HCT116 (cell line): ENCODE measurements at regions not wholly inside any gene's neighbourhood (a gene's known extent, or its start where the extent isn't known, plus 50 kb on each side); places are given as distances from the start of the nearest gene placed in this dataset.

Source experiments
- ATAC-seq: fragments of 200-7000 bp; cut with Tn5 transposase; 2 replicates; pipeline ENCODE4 v1.9.1; 2020; ENCODE audit warnings: mild to moderate bottlenecking, moderate library complexity
- BruUV-seq: library from RNA; stranded (reverse); fragments of 400-500 nt; replicated peaks from 2 replicates; lab custom pipeline; 2021; lab: Mats Ljungman, UMichigan
- CTCF ChIA-PET: fragments of 300-600 bp; sonication (Branson Sonifier 250); formaldehyde crosslinking; loops from one replicate; lab custom pipeline; 2021; ENCODE audit warnings: antibody characterized with exemption; lab: Charles Lee
- POLR2A ChIA-PET: fragments of 300-600, 350-600 bp; sonication (Branson Sonifier 250); formaldehyde crosslinking; loops from one replicate; lab custom pipeline; 2021; ENCODE audit warnings: antibody characterized with exemption; lab: Charles Lee
- RAD21 ChIA-PET, 2 experiments: fragments of 300-600 bp; sonication (Branson Sonifier 250); formaldehyde crosslinking; loops; one replicate each; lab custom pipeline; 2023; ENCODE audit warnings: low total read pairs in 2 of 2; ENCODE audit not compliant: uncharacterized antibody in 2 of 2, unreplicated experiment in 2 of 2, low non-redundant PET in 1 of 2; lab: Charles Lee
- DNase-seq: peaks from one replicate; pipeline ENCODE4 v3.0.0-alpha.2; 2010; ENCODE audit warnings: low read depth, low spot score
- H2AFZ ChIP-seq: fragments of 200-600 bp; shearing (Covaris generic), sonication (generic); 2 replicates; pipeline ENCODE4 v1.6.1; 2017; ENCODE audit warnings: low read depth, mixed run types, mixed read lengths, antibody characterized with exemption, low read length; ENCODE audit not compliant: poor library complexity, severe bottlenecking
- H3K27ac ChIP-seq: 2 replicates; pipeline ENCODE4 v1.5.1; 2012; ENCODE audit warnings: low read depth, low read length
- H3K27me3 ChIP-seq: fragments of 200-600 bp; sonication (generic); 2 replicates; pipeline ENCODE4 v1.6.1; 2016; ENCODE audit warnings: mixed run types, low read length, mixed read lengths; ENCODE audit not compliant: insufficient read depth
- H3K36me3 ChIP-seq, 2 experiments: fragments of 200-500 bp in 1 of 2; fragments of 200-600 bp in 1 of 2; sonication (Bioruptor generic) in 1 of 2; sonication (generic) in 1 of 2; 2 replicates each; pipeline versions ENCODE4 v1.5.1 to v1.6.1; 2014 to 2016; ENCODE audit warnings: low read length in 2 of 2, inconsistent platforms in 1 of 2, mixed read lengths in 1 of 2, mixed run types in 1 of 2; ENCODE audit not compliant: insufficient read depth in 2 of 2, control insufficient read depth in 1 of 2
- H3K4me1 ChIP-seq, 2 experiments: fragments of 200-600 bp in 1 of 2; sonication (generic) in 1 of 2; 2 replicates each; pipeline versions ENCODE4 v1.5.1 to v1.6.1; 2012 to 2017; ENCODE audit warnings: low read length in 2 of 2, inconsistent platforms in 1 of 2, mild to moderate bottlenecking in 1 of 2, mixed read lengths in 1 of 2, mixed run types in 1 of 2, moderate library complexity in 1 of 2; ENCODE audit not compliant: insufficient read depth in 2 of 2, control insufficient read depth in 1 of 2
- H3K4me2 ChIP-seq: fragments of 200-600 bp; sonication (generic); 2 replicates; pipeline ENCODE4 v1.6.1; 2017; ENCODE audit warnings: mixed run types, low read length, mixed read lengths
- H3K4me3 ChIP-seq, 2 experiments: fragments of 200-600 bp in 1 of 2; sonication (generic) in 1 of 2; replicated peaks in 1 of 2; 2 replicates each; pipeline ENCODE4 v1.5.1; 2011 to 2016; ENCODE audit warnings: low read length in 2 of 2, control low read depth in 1 of 2, low read depth in 1 of 2, mild to moderate bottlenecking in 1 of 2, mixed read lengths in 1 of 2, mixed run types in 1 of 2
- H3K79me2 ChIP-seq: fragments of 200-600 bp; sonication (generic); 2 replicates; pipeline ENCODE4 v1.6.1; 2017; ENCODE audit warnings: mild to moderate bottlenecking, mixed run types, low read length, moderate library complexity, mixed read lengths; ENCODE audit not compliant: insufficient read depth
- H3K9ac ChIP-seq: fragments of 200-600 bp; sonication (generic); 2 replicates; pipeline ENCODE4 v1.6.1; 2016; ENCODE audit warnings: low read length, mixed read lengths
- H3K9me2 ChIP-seq: fragments of 200-600 bp; sonication (generic), shearing (Covaris generic); 2 replicates; pipeline ENCODE4 v1.6.1; 2017; ENCODE audit warnings: mixed run types, mild to moderate bottlenecking, moderate library complexity; ENCODE audit not compliant: insufficient read depth
- H3K9me3 ChIP-seq, 2 experiments: fragments of 200-500 bp in 1 of 2; fragments of 200-600 bp in 1 of 2; sonication (Bioruptor generic) in 1 of 2; sonication (generic) in 1 of 2; 2 replicates each; pipeline ENCODE4 v1.6.1; 2014 to 2017; ENCODE audit warnings: low read length in 2 of 2, mixed read lengths in 2 of 2, inconsistent platforms in 1 of 2, low read depth in 1 of 2, mild to moderate bottlenecking in 1 of 2, mixed run types in 1 of 2, moderate library complexity in 1 of 2; ENCODE audit not compliant: control insufficient read depth in 1 of 2, insufficient read depth in 1 of 2
- H4K20me1 ChIP-seq: fragments of 200-600 bp; sonication (generic), shearing (Covaris generic); 2 replicates; pipeline ENCODE4 v1.6.1; 2017; ENCODE audit warnings: mixed run types, mild to moderate bottlenecking, moderate library complexity; ENCODE audit not compliant: insufficient read depth
- ATF3 ChIP-seq: IDR thresholded peaks from 2 replicates; pipeline ENCODE4 v1.6.1; 2012
- CBX3 ChIP-seq: IDR thresholded peaks from 2 replicates; pipeline ENCODE4 v1.6.1; 2012; ENCODE audit warnings: low read depth
- CTCF ChIP-seq, 3 experiments: fragments of 200-600 bp in 1 of 3; sonication (generic) in 1 of 3; IDR thresholded peaks in 2 of 3; conservative IDR thresholded peaks in 1 of 3; 2 replicates each; pipeline ENCODE4 v1.5.1; 2012 to 2017; ENCODE audit warnings: low read depth in 2 of 3, low read length in 2 of 3, antibody characterized with exemption in 1 of 3, borderline replicate concordance in 1 of 3, control low read depth in 1 of 3, mild to moderate bottlenecking in 1 of 3, mixed read lengths in 1 of 3, mixed run types in 1 of 3, moderate library complexity in 1 of 3; ENCODE audit not compliant: insufficient read depth in 1 of 3
- ELF1 ChIP-seq: IDR thresholded peaks from 2 replicates; pipeline ENCODE4 v1.6.1; 2012; ENCODE audit warnings: low read depth, borderline replicate concordance
- EZH2 ChIP-seq: fragments of 200-600 bp; sonication (generic); IDR thresholded peaks from 2 replicates; pipeline ENCODE4 v1.6.1; 2017; ENCODE audit warnings: antibody characterized with exemption, mixed run types
- EZH2phosphoT487 ChIP-seq: fragments of 200-600 bp; IDR thresholded peaks from 2 replicates; pipeline ENCODE4 v1.6.1; 2018; ENCODE audit warnings: antibody characterized with exemption, borderline replicate concordance
- JUND ChIP-seq: IDR thresholded peaks from 2 replicates; pipeline ENCODE4 v1.6.1; 2012
- MAX ChIP-seq: IDR thresholded peaks from 2 replicates; pipeline ENCODE4 v1.6.1; 2012
- POLR2A ChIP-seq: IDR thresholded peaks from 2 replicates; pipeline ENCODE4 v1.7.0; 2011; ENCODE audit warnings: borderline replicate concordance; ENCODE audit not compliant: insufficient read depth, insufficient read length; ENCODE audit errors: extremely low read depth
- POLR2AphosphoS5 ChIP-seq: IDR thresholded peaks from 2 replicates; pipeline ENCODE4 v1.6.1; 2011; ENCODE audit warnings: mild to moderate bottlenecking, low read depth, low read length, moderate library complexity
- RAD21 ChIP-seq: IDR thresholded peaks from 2 replicates; pipeline ENCODE4 v1.6.1; 2012; ENCODE audit warnings: low read depth, mild to moderate bottlenecking
- SIN3A ChIP-seq: IDR thresholded peaks from 2 replicates; pipeline ENCODE4 v1.6.1; 2012; ENCODE audit warnings: low read depth
- SRF ChIP-seq: IDR thresholded peaks from 2 replicates; pipeline ENCODE4 v1.6.1; 2012; ENCODE audit warnings: low read depth
- ZBTB33 ChIP-seq: IDR thresholded peaks from 2 replicates; pipeline ENCODE4 v1.6.1; 2011; ENCODE audit warnings: mild to moderate bottlenecking, low read length, moderate library complexity; ENCODE audit not compliant: insufficient replicate concordance; ENCODE audit errors: extremely low read depth
- ZFX ChIP-seq: fragments of 450-650 bp; IDR thresholded peaks from 2 replicates; pipeline ENCODE4 v1.6.1; 2017
- intact Hi-C: fragments of 100-400 bp; cut with micrococcal nuclease; formaldehyde crosslinking; loops from 2 replicates; pipeline ENCODE4 v1.10.0; 2022

GRCh38 chr9:68603371-68603770 is 62.7 kb upstream of the TMEM252 start:
- Histone ChIP-seq H3K9me3 (no peaks in the 10 kb centered on the region), H3K27me3 (peaks cover 7% of the 10 kb centered on the region; the same call in 1 of the 2 replicates), H3K4me1 (no peaks in the 10 kb centered on the region), H3K9me2 (no peaks in the 10 kb centered on the region), H3K36me3 (no peaks in the 10 kb centered on the region), H2AFZ (no peak overlapping the region), H3K4me2 (no peak overlapping the region), H3K79me2 (no peaks in the 10 kb centered on the region), H3K27ac (no peak overlapping the region), H3K9ac (no peak overlapping the region), H4K20me1 (no peaks in the 10 kb centered on the region), H3K4me3 (no peak overlapping the region)
- ATAC-seq (no peak), DNase-seq (no peak)
- CTCF ChIA-PET, result no interaction called here
- RAD21 ChIA-PET, result no interaction called here
- BruUV-seq, result no TSS peak
- POLR2A ChIA-PET, result no interaction called here
- intact Hi-C loops, result no loop called here
- TF ChIP-seq CTCF (IDR thresholded peaks at IDR 0.05 in 2 of 3, conservative IDR thresholded peaks at IDR 0.05 in 1 of 3; ENCODE audit: borderline replicate concordance in 1 of 3, insufficient read depth in 1 of 3, low read depth in 2 of 3, low read length in 2 of 3) (no peak), CBX3 (no peak), SIN3A (no peak), RAD21 (no peak), SRF (no peak)

GRCh38 chr9:68608763-68609162 is 68.1 kb upstream of the TMEM252 start:
- no TSS peak for BruUV-seq
- Histone ChIP-seq H4K20me1 (no peaks in the 10 kb centered on the region), H3K4me3 (no peak overlapping the region), H3K27me3 (0 out of 2 replicates have a peak, but pooled peaks cover 3% of the 10 kb centered on the region), H3K36me3 (no peaks in the 10 kb centered on the region), H3K79me2 (no peaks in the 10 kb centered on the region), H3K9me3 (no peaks in the 10 kb centered on the region), H3K4me1 (no peaks in the 10 kb centered on the region), H3K27ac (no peak overlapping the region), H3K9me2 (no peaks in the 10 kb centered on the region), H3K9ac (no peak overlapping the region), H2AFZ (no peak overlapping the region), H3K4me2 (no peak overlapping the region)
- intact Hi-C loops, result no loop called here
- ATAC-seq (no peak), DNase-seq (no peak)
- ChIA-PET RAD21 (no interaction called here), CTCF (no interaction called here), POLR2A (no interaction called here)
- TF ChIP-seq EZH2 (no peak), ATF3 (no peak), MAX (no peak), JUND (no peak), POLR2AphosphoS5 (no peak), RAD21 (no peak), ZBTB33 (no peak), CBX3 (no peak), POLR2A (no peak), EZH2phosphoT487 (no peak), SRF (no peak), ELF1 (no peak), ZFX (no peak)
